ENCODE measurements at regions not wholly inside any gene's neighbourhood (a gene's known extent, or its start where the extent isn't known, plus 50 kb on each side); places are given as distances from the start of the nearest gene placed in this dataset.

- Histone ChIP-seq H3K27ac (ENCODE audit: extremely low read depth, low read depth, low read length) (no peak overlapping the region), H3K4me1 (ENCODE audit: control insufficient read depth, insufficient read depth, low read length) (no peaks in the 10 kb centered on the region), H3K9me3 (ENCODE audit: control insufficient read depth, insufficient read depth, low read depth, low read length) (no peaks in the 10 kb centered on the region), H3K4me3 (ENCODE audit: low read depth, low read length) (no peak overlapping the region), H3K36me3 (ENCODE audit: control insufficient read depth in 2 of 2, insufficient read depth in 1 of 2, low read length in 2 of 2) (no peaks in the 10 kb centered on the region)
- ChIA-PET CTCF (interaction anchor here (0.6 kb wide), 1 partner anchor 13 kb away, joined by 4 read pairs; no protein-coding TSS in a partner anchor), POLR2A (no interaction called here)
- TF ChIP-seq ZNF416 (tag by site-specific recombination; IDR thresholded peaks at IDR 0.05) (no peak), ZNF398 (tag by site-specific recombination; IDR thresholded peaks at IDR 0.05) (no peak), ZNF830 (tag by site-specific recombination; IDR thresholded peaks at IDR 0.05; ENCODE audit: low read depth) (no peak), ZNF37A (tag by site-specific recombination; IDR thresholded peaks at IDR 0.05) (no peak), ZSCAN5A (tag by site-specific recombination; IDR thresholded peaks at IDR 0.05) (no peak), ZNF16 (tag by site-specific recombination; IDR thresholded peaks at IDR 0.05; ENCODE audit: low read depth) (no peak), ZNF248 (tag by site-specific recombination; IDR thresholded peaks at IDR 0.05) (no peak), ZSCAN16 (tag by site-specific recombination; IDR thresholded peaks at IDR 0.05) (no peak), ZNF335 (tag by site-specific recombination; conservative IDR thresholded peaks at IDR 0.05) (no peak), ZNF510 (tag by site-specific recombination; IDR thresholded peaks at IDR 0.05; ENCODE audit: insufficient replicate concordance) (no peak), OSR2 (tag by site-specific recombination; IDR thresholded peaks at IDR 0.05) (no peak), ZNF514 (tag by site-specific recombination; IDR thresholded peaks at IDR 0.05) (no peak), ZNF596 (tag by site-specific recombination; IDR thresholded peaks at IDR 0.05) (no peak), ZNF138 (tag by site-specific recombination; IDR thresholded peaks at IDR 0.05; ENCODE audit: borderline replicate concordance) (no peak), KLF10 (tag by site-specific recombination; IDR thresholded peaks at IDR 0.05) (no peak)
Observed at GRCh38 chr12:30015631-30016337, 232.0 kb upstream of the TMTC1 start.

- Histone ChIP-seq H3K36me3 (ENCODE audit: control insufficient read depth in 2 of 2, insufficient read depth in 1 of 2, low read length in 2 of 2) (no peaks in the 10 kb centered on the region), H3K9me3 (ENCODE audit: control insufficient read depth, insufficient read depth, low read depth, low read length) (no peaks in the 10 kb centered on the region), H3K4me3 (ENCODE audit: low read depth, low read length) (no peak overlapping the region), H3K27ac (ENCODE audit: extremely low read depth, low read depth, low read length) (no peak overlapping the region), H3K4me1 (ENCODE audit: control insufficient read depth, insufficient read depth, low read length) (no peaks in the 10 kb centered on the region)
- CTCF ChIA-PET, result interaction anchor here (0.6 kb wide), 1 partner anchor 12 kb away, joined by 4 read pairs; no protein-coding TSS in a partner anchor
- POLR2A ChIA-PET, result no interaction called here
- TF ChIP-seq ZNF341 (tag by site-specific recombination; IDR thresholded peaks at IDR 0.05; ENCODE audit: low read depth), result no peak
- TF ChIP-seq ZNF302 (tag by site-specific recombination; IDR thresholded peaks at IDR 0.05; ENCODE audit: low read depth), result no peak
- TF ChIP-seq WT1 (tag by site-specific recombination; IDR thresholded peaks at IDR 0.05), result no peak
- no peak for TF ChIP-seq PATZ1 (tag by site-specific recombination; IDR thresholded peaks at IDR 0.05)
- no peak for TF ChIP-seq HIC1 (tag by site-specific recombination; IDR thresholded peaks at IDR 0.05)
- TF ChIP-seq ZNF660 (tag by site-specific recombination; IDR thresholded peaks at IDR 0.05), result no peak
Observed at GRCh38 chr12:30014991-30015390, 231.2 kb upstream of the TMTC1 start.

Measured in HEK293 (cell line).